HCT116 (cell line): ENCODE measurements at regions not wholly inside any gene's neighbourhood (a gene's known extent, or its start where the extent isn't known, plus 50 kb on each side); places are given as distances from the start of the nearest gene placed in this dataset.

Experiments
- ATAC-seq: fragments of 200-7000 bp; cut with Tn5 transposase; 2 replicates; pipeline ENCODE4 v1.9.1; 2020; ENCODE audit warnings: mild to moderate bottlenecking, moderate library complexity
- BruUV-seq: library from RNA; stranded (reverse); fragments of 400-500 nt; replicated peaks from 2 replicates; lab custom pipeline; 2021; lab: Mats Ljungman, UMichigan
- CTCF ChIA-PET: fragments of 300-600 bp; sonication (Branson Sonifier 250); formaldehyde crosslinking; loops from one replicate; lab custom pipeline; 2021; ENCODE audit warnings: antibody characterized with exemption; lab: Charles Lee
- POLR2A ChIA-PET: fragments of 300-600, 350-600 bp; sonication (Branson Sonifier 250); formaldehyde crosslinking; loops from one replicate; lab custom pipeline; 2021; ENCODE audit warnings: antibody characterized with exemption; lab: Charles Lee
- RAD21 ChIA-PET, 2 experiments: fragments of 300-600 bp; sonication (Branson Sonifier 250); formaldehyde crosslinking; loops; one replicate each; lab custom pipeline; 2023; ENCODE audit warnings: low total read pairs in 2 of 2; ENCODE audit not compliant: uncharacterized antibody in 2 of 2, unreplicated experiment in 2 of 2, low non-redundant PET in 1 of 2; lab: Charles Lee
- DNase-seq: peaks from one replicate; pipeline ENCODE4 v3.0.0-alpha.2; 2010; ENCODE audit warnings: low read depth, low spot score
- H2AFZ ChIP-seq: fragments of 200-600 bp; shearing (Covaris generic), sonication (generic); 2 replicates; pipeline ENCODE4 v1.6.1; 2017; ENCODE audit warnings: low read depth, mixed run types, mixed read lengths, antibody characterized with exemption, low read length; ENCODE audit not compliant: poor library complexity, severe bottlenecking
- H3K27ac ChIP-seq: 2 replicates; pipeline ENCODE4 v1.5.1; 2012; ENCODE audit warnings: low read depth, low read length
- H3K27me3 ChIP-seq: fragments of 200-600 bp; sonication (generic); 2 replicates; pipeline ENCODE4 v1.6.1; 2016; ENCODE audit warnings: mixed run types, low read length, mixed read lengths; ENCODE audit not compliant: insufficient read depth
- H3K36me3 ChIP-seq, 2 experiments: fragments of 200-500 bp in 1 of 2; fragments of 200-600 bp in 1 of 2; sonication (Bioruptor generic) in 1 of 2; sonication (generic) in 1 of 2; 2 replicates each; pipeline versions ENCODE4 v1.5.1 to v1.6.1; 2014 to 2016; ENCODE audit warnings: low read length in 2 of 2, inconsistent platforms in 1 of 2, mixed read lengths in 1 of 2, mixed run types in 1 of 2; ENCODE audit not compliant: insufficient read depth in 2 of 2, control insufficient read depth in 1 of 2
- H3K4me1 ChIP-seq, 2 experiments: fragments of 200-600 bp in 1 of 2; sonication (generic) in 1 of 2; 2 replicates each; pipeline versions ENCODE4 v1.5.1 to v1.6.1; 2012 to 2017; ENCODE audit warnings: low read length in 2 of 2, inconsistent platforms in 1 of 2, mild to moderate bottlenecking in 1 of 2, mixed read lengths in 1 of 2, mixed run types in 1 of 2, moderate library complexity in 1 of 2; ENCODE audit not compliant: insufficient read depth in 2 of 2, control insufficient read depth in 1 of 2
- H3K4me2 ChIP-seq: fragments of 200-600 bp; sonication (generic); 2 replicates; pipeline ENCODE4 v1.6.1; 2017; ENCODE audit warnings: mixed run types, low read length, mixed read lengths
- H3K4me3 ChIP-seq, 2 experiments: fragments of 200-600 bp in 1 of 2; sonication (generic) in 1 of 2; replicated peaks in 1 of 2; 2 replicates each; pipeline ENCODE4 v1.5.1; 2011 to 2016; ENCODE audit warnings: low read length in 2 of 2, control low read depth in 1 of 2, low read depth in 1 of 2, mild to moderate bottlenecking in 1 of 2, mixed read lengths in 1 of 2, mixed run types in 1 of 2
- H3K79me2 ChIP-seq: fragments of 200-600 bp; sonication (generic); 2 replicates; pipeline ENCODE4 v1.6.1; 2017; ENCODE audit warnings: mild to moderate bottlenecking, mixed run types, low read length, moderate library complexity, mixed read lengths; ENCODE audit not compliant: insufficient read depth
- H3K9ac ChIP-seq: fragments of 200-600 bp; sonication (generic); 2 replicates; pipeline ENCODE4 v1.6.1; 2016; ENCODE audit warnings: low read length, mixed read lengths
- H3K9me2 ChIP-seq: fragments of 200-600 bp; sonication (generic), shearing (Covaris generic); 2 replicates; pipeline ENCODE4 v1.6.1; 2017; ENCODE audit warnings: mixed run types, mild to moderate bottlenecking, moderate library complexity; ENCODE audit not compliant: insufficient read depth
- H3K9me3 ChIP-seq, 2 experiments: fragments of 200-500 bp in 1 of 2; fragments of 200-600 bp in 1 of 2; sonication (Bioruptor generic) in 1 of 2; sonication (generic) in 1 of 2; 2 replicates each; pipeline ENCODE4 v1.6.1; 2014 to 2017; ENCODE audit warnings: low read length in 2 of 2, mixed read lengths in 2 of 2, inconsistent platforms in 1 of 2, low read depth in 1 of 2, mild to moderate bottlenecking in 1 of 2, mixed run types in 1 of 2, moderate library complexity in 1 of 2; ENCODE audit not compliant: control insufficient read depth in 1 of 2, insufficient read depth in 1 of 2
- H4K20me1 ChIP-seq: fragments of 200-600 bp; sonication (generic), shearing (Covaris generic); 2 replicates; pipeline ENCODE4 v1.6.1; 2017; ENCODE audit warnings: mixed run types, mild to moderate bottlenecking, moderate library complexity; ENCODE audit not compliant: insufficient read depth
- EGR1 ChIP-seq: IDR thresholded peaks from 2 replicates; pipeline ENCODE4 v1.6.1; 2012; ENCODE audit warnings: low read depth
- EZH2 ChIP-seq: fragments of 200-600 bp; sonication (generic); IDR thresholded peaks from 2 replicates; pipeline ENCODE4 v1.6.1; 2017; ENCODE audit warnings: antibody characterized with exemption, mixed run types
- JUND ChIP-seq: IDR thresholded peaks from 2 replicates; pipeline ENCODE4 v1.6.1; 2012
- POLR2AphosphoS5 ChIP-seq: IDR thresholded peaks from 2 replicates; pipeline ENCODE4 v1.6.1; 2011; ENCODE audit warnings: mild to moderate bottlenecking, low read depth, low read length, moderate library complexity
- SRF ChIP-seq: IDR thresholded peaks from 2 replicates; pipeline ENCODE4 v1.6.1; 2012; ENCODE audit warnings: low read depth
- ZFX ChIP-seq: fragments of 450-650 bp; IDR thresholded peaks from 2 replicates; pipeline ENCODE4 v1.6.1; 2017
- intact Hi-C: fragments of 100-400 bp; cut with micrococcal nuclease; formaldehyde crosslinking; loops from 2 replicates; pipeline ENCODE4 v1.10.0; 2022
- TF ChIP-seq, protein P1 (sequence below): IDR thresholded peaks from 2 replicates; pipeline ENCODE4 v1.6.1; 2012; ENCODE audit warnings: low read depth

DNA sequence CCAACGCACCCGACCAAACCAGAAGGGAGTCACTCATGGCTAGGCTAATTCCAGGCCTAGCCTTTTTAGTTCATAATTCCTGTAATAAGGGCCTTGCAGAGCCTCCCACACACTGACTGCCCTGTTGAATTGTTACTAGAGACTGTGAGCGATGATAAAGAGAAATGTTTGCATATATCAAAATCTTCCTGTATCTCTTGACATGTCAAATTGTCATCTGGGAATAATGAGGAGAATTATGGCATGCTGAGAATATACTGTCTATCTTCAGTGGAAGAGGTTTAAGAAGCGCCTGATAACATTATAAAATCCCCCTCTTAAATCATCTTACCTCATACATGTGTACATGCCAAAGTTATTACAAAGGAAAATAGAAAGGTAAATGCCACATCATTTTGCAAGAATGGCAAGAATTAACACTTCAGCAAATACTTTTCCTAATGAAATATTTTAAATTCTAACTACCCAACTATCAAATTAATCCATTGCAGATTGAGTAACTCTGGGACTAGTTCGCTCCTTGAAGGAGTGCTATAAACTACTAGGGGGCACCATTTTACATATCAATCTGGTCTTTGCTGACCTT, 144.1 kb downstream of the CENPF start:
- RAD21 ChIA-PET: no interaction called here
- no peaks in the 10 kb centered on the region for H3K4me1 ChIP-seq
- ATAC-seq: no peak
- no peak overlapping the region for H3K4me2 ChIP-seq
- H3K9me2 ChIP-seq: no peaks in the 10 kb centered on the region
- intact Hi-C loops: no loop called here
- H2AFZ ChIP-seq: no peak overlapping the region
- no peaks in the 10 kb centered on the region for H4K20me1 ChIP-seq
- no peak overlapping the region for H3K27ac ChIP-seq
- TF ChIP-seq SRF (no peak), EZH2 (no peak), ZFX (no peak), JUND (no peak), EGR1 (no peak), POLR2AphosphoS5 (no peak)
- TF ChIP-seq, protein P1, sequence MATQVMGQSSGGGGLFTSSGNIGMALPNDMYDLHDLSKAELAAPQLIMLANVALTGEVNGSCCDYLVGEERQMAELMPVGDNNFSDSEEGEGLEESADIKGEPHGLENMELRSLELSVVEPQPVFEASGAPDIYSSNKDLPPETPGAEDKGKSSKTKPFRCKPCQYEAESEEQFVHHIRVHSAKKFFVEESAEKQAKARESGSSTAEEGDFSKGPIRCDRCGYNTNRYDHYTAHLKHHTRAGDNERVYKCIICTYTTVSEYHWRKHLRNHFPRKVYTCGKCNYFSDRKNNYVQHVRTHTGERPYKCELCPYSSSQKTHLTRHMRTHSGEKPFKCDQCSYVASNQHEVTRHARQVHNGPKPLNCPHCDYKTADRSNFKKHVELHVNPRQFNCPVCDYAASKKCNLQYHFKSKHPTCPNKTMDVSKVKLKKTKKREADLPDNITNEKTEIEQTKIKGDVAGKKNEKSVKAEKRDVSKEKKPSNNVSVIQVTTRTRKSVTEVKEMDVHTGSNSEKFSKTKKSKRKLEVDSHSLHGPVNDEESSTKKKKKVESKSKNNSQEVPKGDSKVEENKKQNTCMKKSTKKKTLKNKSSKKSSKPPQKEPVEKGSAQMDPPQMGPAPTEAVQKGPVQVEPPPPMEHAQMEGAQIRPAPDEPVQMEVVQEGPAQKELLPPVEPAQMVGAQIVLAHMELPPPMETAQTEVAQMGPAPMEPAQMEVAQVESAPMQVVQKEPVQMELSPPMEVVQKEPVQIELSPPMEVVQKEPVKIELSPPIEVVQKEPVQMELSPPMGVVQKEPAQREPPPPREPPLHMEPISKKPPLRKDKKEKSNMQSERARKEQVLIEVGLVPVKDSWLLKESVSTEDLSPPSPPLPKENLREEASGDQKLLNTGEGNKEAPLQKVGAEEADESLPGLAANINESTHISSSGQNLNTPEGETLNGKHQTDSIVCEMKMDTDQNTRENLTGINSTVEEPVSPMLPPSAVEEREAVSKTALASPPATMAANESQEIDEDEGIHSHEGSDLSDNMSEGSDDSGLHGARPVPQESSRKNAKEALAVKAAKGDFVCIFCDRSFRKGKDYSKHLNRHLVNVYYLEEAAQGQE: no peak
- no peaks in the 10 kb centered on the region for H3K79me2 ChIP-seq
- no peak overlapping the region for H3K4me3 ChIP-seq
- BruUV-seq: no TSS peak
- H3K9ac ChIP-seq: no peak overlapping the region
- H3K36me3 ChIP-seq: no peaks in the 10 kb centered on the region
- H3K9me3 ChIP-seq: no peaks in the 10 kb centered on the region
- CTCF ChIA-PET: no interaction called here
- POLR2A ChIA-PET: no interaction called here
- no peaks in the 10 kb centered on the region for H3K27me3 ChIP-seq
- no peak for DNase-seq
